GM06990 (cell line): ENCODE measurements at regions not wholly inside any gene's neighbourhood (a gene's known extent, or its start where the extent isn't known, plus 50 kb on each side); places are given as distances from the start of the nearest gene placed in this dataset.

Experiments
- DNase-seq: peaks from one replicate; pipeline ENCODE4 v3.0.0-alpha.2; 2011; ENCODE audit not compliant: insufficient read length; ENCODE audit errors: extremely low read depth
- H3K27me3 ChIP-seq: replicated peaks from 2 replicates; pipeline ENCODE4 v1.6.0; 2011; ENCODE audit warnings: low read length; ENCODE audit not compliant: control insufficient read depth, insufficient read depth
- H3K36me3 ChIP-seq: 2 replicates; pipeline ENCODE4 v1.5.1; 2011; ENCODE audit warnings: low read length; ENCODE audit not compliant: control insufficient read depth, insufficient read depth
- H3K4me3 ChIP-seq: replicated peaks from 2 replicates; pipeline ENCODE4 v1.5.1; 2011; ENCODE audit warnings: low read depth, mild to moderate bottlenecking, control low read depth, low read length
- CTCF ChIP-seq: IDR thresholded peaks from 2 replicates; pipeline ENCODE4 v1.5.1; 2011; ENCODE audit warnings: low read length, control low read depth, mild to moderate bottlenecking, inconsistent platforms; ENCODE audit not compliant: insufficient read depth, poor library complexity, severe bottlenecking

- no peaks in the 10 kb centered on the region for H3K27me3 ChIP-seq
- H3K4me3 ChIP-seq: no peak overlapping the region
- no peak for DNase-seq
- TF ChIP-seq CTCF: no peak
- H3K36me3 ChIP-seq: no peaks in the 10 kb centered on the region
Observed at GRCh38 chr13:53254500-53254899, 225.9 kb downstream of the OLFM4 start.

GRCh38 chr13:53255795-53256194 is 227.2 kb downstream of the OLFM4 start:
- DNase-seq: no peak
- Histone ChIP-seq H3K4me3 (no peak overlapping the region), H3K36me3 (no peaks in the 10 kb centered on the region), H3K27me3 (no peaks in the 10 kb centered on the region)
- TF ChIP-seq CTCF: no peak

GRCh38 chr13:53260594-53260993 is 232.0 kb downstream of the OLFM4 start:
- Histone ChIP-seq H3K36me3 (no peaks in the 10 kb centered on the region), H3K4me3 (no peak overlapping the region), H3K27me3 (no peaks in the 10 kb centered on the region)
- TF ChIP-seq CTCF: no peak
- no peak for DNase-seq

DNA sequence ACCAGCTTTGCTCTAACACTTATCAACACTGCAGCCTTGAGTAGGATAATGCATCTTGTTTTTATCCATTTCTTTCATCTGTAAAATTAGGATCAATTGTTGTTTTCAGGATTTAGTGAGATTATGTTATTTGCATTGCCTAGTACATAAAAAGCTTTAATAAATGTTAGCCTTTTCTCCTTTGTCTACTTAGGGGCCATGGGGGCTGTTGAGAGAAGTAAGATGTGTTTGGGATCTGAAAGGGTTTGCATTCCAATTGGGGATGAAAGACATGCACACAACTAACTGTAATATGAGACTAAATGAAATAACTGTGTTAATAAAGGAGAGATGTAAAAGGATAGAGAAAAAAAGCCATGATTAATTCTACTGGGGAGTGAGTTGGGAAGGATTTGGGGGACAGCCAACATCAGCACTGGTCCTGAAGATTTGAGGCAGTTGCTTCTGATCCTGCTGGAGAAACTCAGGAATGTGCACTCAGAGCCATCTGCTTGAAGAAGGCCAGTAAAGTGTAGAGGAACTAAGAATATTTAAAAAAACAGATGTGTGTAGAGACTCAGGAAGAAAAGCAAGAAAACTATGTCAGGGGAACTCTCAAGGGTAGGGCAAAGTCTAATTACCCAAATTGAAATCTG is 236.3 kb downstream of the OLFM4 start:
- no peak overlapping the region for H3K4me3 ChIP-seq
- no peaks in the 10 kb centered on the region for H3K27me3 ChIP-seq
- H3K36me3 ChIP-seq: no peaks in the 10 kb centered on the region
- no peak for DNase-seq
- TF ChIP-seq CTCF: no peak

DNA sequence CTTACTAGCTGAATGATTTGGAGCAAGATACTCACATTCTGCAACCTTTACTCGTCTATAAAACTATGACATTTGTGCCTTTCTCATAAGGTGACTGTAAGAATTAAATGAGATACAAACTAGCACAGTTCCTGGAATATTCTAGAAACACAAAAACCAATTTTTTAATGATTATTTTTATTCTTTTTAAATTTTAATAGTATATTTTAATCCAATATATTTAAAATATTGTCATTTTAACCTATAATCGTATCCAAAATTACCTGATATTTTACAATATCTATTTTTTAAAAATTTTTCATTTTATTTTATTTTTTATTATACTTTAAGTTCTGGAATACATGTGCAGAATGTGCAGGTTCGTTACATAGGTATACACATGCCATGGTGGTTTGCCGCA is 238.1 kb downstream of the OLFM4 start:
- TF ChIP-seq CTCF: no peak
- no peaks in the 10 kb centered on the region for H3K36me3 ChIP-seq
- H3K4me3 ChIP-seq: no peak overlapping the region
- DNase-seq: no peak
- H3K27me3 ChIP-seq: no peaks in the 10 kb centered on the region

DNA sequence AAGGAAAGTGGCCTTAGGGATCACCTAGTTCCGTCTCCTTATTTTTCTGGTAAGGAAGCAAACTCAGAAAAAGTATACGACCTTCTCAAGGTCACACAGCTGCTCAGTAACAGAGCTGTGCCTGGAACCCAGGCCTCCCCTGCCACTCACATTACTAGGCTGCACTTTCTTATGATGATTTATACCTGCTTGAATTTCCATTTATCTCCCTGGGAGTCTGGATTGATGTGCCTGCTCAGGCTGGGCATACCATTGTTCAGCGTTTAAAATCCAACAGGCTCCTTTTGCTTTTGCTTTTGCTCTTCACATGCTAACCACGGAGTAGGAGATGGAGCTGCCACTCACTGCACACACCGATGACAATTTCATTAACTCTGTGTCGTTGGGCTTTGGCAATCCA is 241.0 kb downstream of the OLFM4 start:
- no peak for DNase-seq
- TF ChIP-seq CTCF: no peak
- H3K36me3 ChIP-seq: no peaks in the 10 kb centered on the region
- H3K27me3 ChIP-seq: no peaks in the 10 kb centered on the region
- H3K4me3 ChIP-seq: no peak overlapping the region
